SKM-1 treated with dmso at 0.1 percent for 144 hours (cell line): ENCODE measurements at regions not wholly inside any gene's neighbourhood (a gene's known extent, or its start where the extent isn't known, plus 50 kb on each side); places are given as distances from the start of the nearest gene placed in this dataset.

Experiments used
- DNase-seq: peaks from one replicate; lab custom pipeline; 2025; ENCODE audit not compliant: unreplicated experiment; lab: John Stamatoyannopoulos, UW

- no peak for DNase-seq
Observed at GRCh38 chr3:59451800-59452746, 402.2 kb upstream of the CFAP20DC start.

GRCh38 chr3:59450946-59451763, 401.3 kb upstream of the CFAP20DC start:
- DNase-seq: no peak

- no peak for DNase-seq
Observed at GRCh38 chr3:59450437-59450836, 400.6 kb upstream of the CFAP20DC start.

GRCh38 chr3:59446775-59447465, 397.1 kb upstream of the CFAP20DC start:
- no peak for DNase-seq

GRCh38 chr3:59444676-59445075, 394.9 kb upstream of the CFAP20DC start:
- DNase-seq: no peak

- DNase-seq: no peak
Observed at GRCh38 chr3:59444294-59444671, 394.5 kb upstream of the CFAP20DC start.

GRCh38 chr3:59443618-59444293, 393.9 kb upstream of the CFAP20DC start:
- DNase-seq: no peak

- DNase-seq: no peak
Observed at GRCh38 chr3:59442046-59442445, 392.2 kb upstream of the CFAP20DC start.

- no peak for DNase-seq
Observed at GRCh38 chr3:59440285-59441028, 390.6 kb upstream of the CFAP20DC start.

GRCh38 chr3:59438492-59438891, 388.7 kb upstream of the CFAP20DC start:
- DNase-seq: no peak

- no peak for DNase-seq
Observed at GRCh38 chr3:59436164-59436958, 386.5 kb upstream of the CFAP20DC start.

- no peak for DNase-seq
Observed at GRCh38 chr3:59433546-59433945, 383.7 kb upstream of the CFAP20DC start.

GRCh38 chr3:59432665-59433064, 382.8 kb upstream of the CFAP20DC start:
- DNase-seq: no peak

- no peak for DNase-seq
Observed at GRCh38 chr3:59430341-59430740, 380.5 kb upstream of the CFAP20DC start.

GRCh38 chr3:59429198-59429597, 379.4 kb upstream of the CFAP20DC start:
- DNase-seq: no peak

- DNase-seq: no peak
Observed at GRCh38 chr3:59426821-59427565, 377.2 kb upstream of the CFAP20DC start.

- DNase-seq: no peak
Observed at GRCh38 chr3:59425942-59426341, 376.1 kb upstream of the CFAP20DC start.

- DNase-seq: no peak
Observed at GRCh38 chr3:59425371-59425770, 375.5 kb upstream of the CFAP20DC start.
